ENCODE measurements at regions not wholly inside any gene's neighbourhood (a gene's known extent, or its start where the extent isn't known, plus 50 kb on each side); places are given as distances from the start of the nearest gene placed in this dataset.

- Histone ChIP-seq H3K4me3 (no peak overlapping the region), H3K4me1 (replicated peaks) (no peaks in the 10 kb centered on the region), H3K9me3 (no peaks in the 10 kb centered on the region), H3K27me3 (replicated peaks; ENCODE audit: insufficient read depth) (no peaks in the 10 kb centered on the region), H3K27ac (no peak overlapping the region), H3K36me3 (no peaks in the 10 kb centered on the region)
- no peak for DNase-seq (ENCODE audit: low spot score)
- intact Hi-C loops (cut with DNase I) = no loop called here
- TF ChIP-seq POLR2A (IDR thresholded peaks at IDR 0.05) = no peak
- peak in 3 of 4 experiments; percentile 17 to 52 (median 21) for TF ChIP-seq CTCF (IDR thresholded peaks at IDR 0.05)
- WGBS = 35% methylated on average over 6 of the region's 6 CpGs
Observed at GRCh38 chr5:152560512-152561137, 155.5 kb upstream of the NMUR2 start.

GRCh38 chr5:152568016-152568415 is 162.9 kb upstream of the NMUR2 start:
- no peaks in the 10 kb centered on the region for H3K9me3 ChIP-seq

GRCh38 chr5:152572812-152573211 is 167.7 kb upstream of the NMUR2 start:
- Histone ChIP-seq H3K27me3 (replicated peaks; ENCODE audit: insufficient read depth) (no peaks in the 10 kb centered on the region), H3K27ac (no peak overlapping the region), H3K36me3 (no peaks in the 10 kb centered on the region), H3K4me3 (no peak overlapping the region), H3K9me3 (no peaks in the 10 kb centered on the region), H3K4me1 (replicated peaks) (no peaks in the 10 kb centered on the region)
- TF ChIP-seq POLR2A (IDR thresholded peaks at IDR 0.05) = no peak
- no peak for TF ChIP-seq CTCF (IDR thresholded peaks at IDR 0.05)
- DNase-seq (ENCODE audit: low spot score) = no peak
- 75% methylated on average over 3 of the region's 3 CpGs for WGBS
- intact Hi-C loops (cut with DNase I) = no loop called here

More at GRCh38 chr5:152568016-152568415, 162.9 kb upstream of the NMUR2 start:
- intact Hi-C loops (cut with DNase I) = no loop called here
- H3K36me3 ChIP-seq = no peaks in the 10 kb centered on the region
- no peaks in the 10 kb centered on the region for H3K27me3 ChIP-seq (replicated peaks; ENCODE audit: insufficient read depth)
- no peaks in the 10 kb centered on the region for H3K4me1 ChIP-seq (replicated peaks)
- H3K27ac ChIP-seq = no peak overlapping the region
- no peak for DNase-seq (ENCODE audit: low spot score)
- WGBS = 68% methylated on average over 2 of the region's 2 CpGs
- no peak for TF ChIP-seq CTCF (IDR thresholded peaks at IDR 0.05)
- TF ChIP-seq POLR2A (IDR thresholded peaks at IDR 0.05) = no peak
- TF ChIP-seq POLR2AphosphoS5 (IDR thresholded peaks at IDR 0.05) = no peak
- no peak overlapping the region for H3K4me3 ChIP-seq

GRCh38 chr5:152584103-152584502 is 179.0 kb upstream of the NMUR2 start:
- TF ChIP-seq POLR2A (IDR thresholded peaks at IDR 0.05) (no peak), CTCF (IDR thresholded peaks at IDR 0.05) (no peak), POLR2AphosphoS5 (IDR thresholded peaks at IDR 0.05) (no peak)
- intact Hi-C loops (cut with DNase I) = no loop called here
- 87% methylated on average over 3 of the region's 3 CpGs for WGBS
- no peak for DNase-seq (ENCODE audit: low spot score)
- H3K27ac ChIP-seq = no peak overlapping the region
- no peak overlapping the region for H3K4me3 ChIP-seq
- H3K27me3 ChIP-seq (replicated peaks; ENCODE audit: insufficient read depth) = no peaks in the 10 kb centered on the region
- no peaks in the 10 kb centered on the region for H3K9me3 ChIP-seq
- H3K36me3 ChIP-seq = no peaks in the 10 kb centered on the region
- H3K4me1 ChIP-seq (replicated peaks) = no peaks in the 10 kb centered on the region

GRCh38 chr5:152592416-152592815 is 187.3 kb upstream of the NMUR2 start:
- 70% methylated on average over 2 of the region's 2 CpGs for WGBS
- intact Hi-C loops (cut with DNase I) = no loop called here

More at GRCh38 chr5:152592416-152592815, 187.3 kb upstream of the NMUR2 start:
- H3K9me3 ChIP-seq = no peaks in the 10 kb centered on the region
- DNase-seq (ENCODE audit: low spot score) = no peak
- no peaks in the 10 kb centered on the region for H3K36me3 ChIP-seq
- H3K27me3 ChIP-seq (replicated peaks; ENCODE audit: insufficient read depth) = no peaks in the 10 kb centered on the region
- H3K4me3 ChIP-seq = no peak overlapping the region
- TF ChIP-seq POLR2AphosphoS5 (IDR thresholded peaks at IDR 0.05) (no peak), CTCF (IDR thresholded peaks at IDR 0.05) (no peak), POLR2A (IDR thresholded peaks at IDR 0.05) (no peak)
- no peak overlapping the region for H3K27ac ChIP-seq
- H3K4me1 ChIP-seq (replicated peaks) = no peaks in the 10 kb centered on the region
